ENCODE measurements at regions not wholly inside any gene's neighbourhood (a gene's known extent, or its start where the extent isn't known, plus 50 kb on each side); places are given as distances from the start of the nearest gene placed in this dataset.

DNA sequence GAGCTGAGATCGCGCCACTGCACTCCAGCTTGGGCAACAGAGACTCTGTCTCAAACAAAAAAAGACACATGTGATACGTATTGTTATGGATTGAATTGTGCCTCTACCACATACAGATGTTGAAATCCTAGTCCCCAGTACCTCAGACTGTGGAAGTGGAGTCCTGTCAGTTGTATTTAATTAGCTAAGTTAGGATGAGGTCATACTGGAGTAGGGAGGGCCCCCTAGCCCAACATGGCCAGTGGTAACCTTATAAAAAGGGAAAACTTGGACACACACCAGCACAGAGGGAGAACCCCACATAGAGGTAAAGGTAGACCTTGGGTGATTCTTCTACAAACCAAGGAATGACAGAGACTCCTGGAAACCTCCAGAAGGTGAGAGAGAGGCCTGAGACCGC is 119.8 kb downstream of the GADD45G start:
- no peak for DNase-seq (ENCODE audit: low read depth)
- TF ChIP-seq, protein P1, sequence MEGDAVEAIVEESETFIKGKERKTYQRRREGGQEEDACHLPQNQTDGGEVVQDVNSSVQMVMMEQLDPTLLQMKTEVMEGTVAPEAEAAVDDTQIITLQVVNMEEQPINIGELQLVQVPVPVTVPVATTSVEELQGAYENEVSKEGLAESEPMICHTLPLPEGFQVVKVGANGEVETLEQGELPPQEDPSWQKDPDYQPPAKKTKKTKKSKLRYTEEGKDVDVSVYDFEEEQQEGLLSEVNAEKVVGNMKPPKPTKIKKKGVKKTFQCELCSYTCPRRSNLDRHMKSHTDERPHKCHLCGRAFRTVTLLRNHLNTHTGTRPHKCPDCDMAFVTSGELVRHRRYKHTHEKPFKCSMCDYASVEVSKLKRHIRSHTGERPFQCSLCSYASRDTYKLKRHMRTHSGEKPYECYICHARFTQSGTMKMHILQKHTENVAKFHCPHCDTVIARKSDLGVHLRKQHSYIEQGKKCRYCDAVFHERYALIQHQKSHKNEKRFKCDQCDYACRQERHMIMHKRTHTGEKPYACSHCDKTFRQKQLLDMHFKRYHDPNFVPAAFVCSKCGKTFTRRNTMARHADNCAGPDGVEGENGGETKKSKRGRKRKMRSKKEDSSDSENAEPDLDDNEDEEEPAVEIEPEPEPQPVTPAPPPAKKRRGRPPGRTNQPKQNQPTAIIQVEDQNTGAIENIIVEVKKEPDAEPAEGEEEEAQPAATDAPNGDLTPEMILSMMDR (IDR thresholded peaks at IDR 0.05; ENCODE audit: control insufficient read depth, extremely low read depth, insufficient read depth), result no peak
- H3K4me3 ChIP-seq (ENCODE audit: low read depth, low read length), result no peak overlapping the region

DNA sequence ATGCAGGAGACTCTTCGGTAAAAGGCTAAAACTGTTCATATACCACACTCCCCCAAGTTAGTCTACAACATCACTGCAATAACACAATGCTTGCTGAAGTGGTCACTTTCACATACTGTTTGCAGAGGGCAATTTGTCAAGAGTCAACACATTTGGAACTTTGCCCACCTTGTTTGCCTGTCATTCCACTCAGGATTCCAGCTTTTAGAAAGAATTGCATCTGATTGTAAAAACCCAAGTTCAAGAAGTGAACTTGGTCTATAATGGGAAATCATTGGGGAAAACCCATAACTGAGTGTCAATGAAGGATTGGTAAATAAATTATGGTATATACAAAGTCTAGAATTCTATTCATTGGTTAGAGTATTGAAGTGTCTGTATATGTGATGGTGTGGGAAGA is 120.5 kb downstream of the GADD45G start:
- DNase-seq (ENCODE audit: low read depth), result no peak
- TF ChIP-seq, protein P1 (IDR thresholded peaks at IDR 0.05; ENCODE audit: control insufficient read depth, extremely low read depth, insufficient read depth), result no peak
- no peak overlapping the region for H3K4me3 ChIP-seq (ENCODE audit: low read depth, low read length)

DNA sequence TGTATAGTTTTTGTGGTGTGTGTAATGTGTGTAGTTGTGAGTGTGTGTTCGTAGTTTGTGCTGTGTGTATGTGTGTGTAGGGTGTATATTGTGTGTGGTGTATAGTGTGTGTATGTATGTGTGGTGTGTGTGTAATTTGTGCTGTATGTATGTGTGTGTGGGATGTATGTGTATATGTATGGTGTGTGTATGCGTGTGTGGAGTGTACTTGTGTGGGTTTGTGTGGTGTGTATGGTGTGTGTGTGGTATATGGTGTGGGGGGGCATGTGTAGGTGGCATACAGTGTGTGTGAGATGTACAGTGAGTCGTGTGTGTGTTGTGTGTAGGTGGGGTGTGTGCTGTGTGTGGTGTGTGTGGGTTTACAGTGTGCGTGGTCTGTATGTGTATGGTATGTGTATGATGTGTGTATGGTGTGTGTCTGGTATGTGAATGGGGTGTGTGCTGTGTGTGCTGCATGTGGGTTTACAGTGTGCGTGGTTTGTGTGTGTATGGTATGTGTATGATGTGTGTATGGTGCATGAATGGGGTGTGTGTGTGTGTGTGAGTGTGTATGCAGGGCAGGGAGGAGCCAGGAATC is 125.2 kb downstream of the GADD45G start:
- TF ChIP-seq, protein P1 (IDR thresholded peaks at IDR 0.05; ENCODE audit: control insufficient read depth, extremely low read depth, insufficient read depth), result no peak
- DNase-seq (ENCODE audit: low read depth), result no peak
- H3K4me3 ChIP-seq (ENCODE audit: low read depth, low read length), result no peak overlapping the region

DNA sequence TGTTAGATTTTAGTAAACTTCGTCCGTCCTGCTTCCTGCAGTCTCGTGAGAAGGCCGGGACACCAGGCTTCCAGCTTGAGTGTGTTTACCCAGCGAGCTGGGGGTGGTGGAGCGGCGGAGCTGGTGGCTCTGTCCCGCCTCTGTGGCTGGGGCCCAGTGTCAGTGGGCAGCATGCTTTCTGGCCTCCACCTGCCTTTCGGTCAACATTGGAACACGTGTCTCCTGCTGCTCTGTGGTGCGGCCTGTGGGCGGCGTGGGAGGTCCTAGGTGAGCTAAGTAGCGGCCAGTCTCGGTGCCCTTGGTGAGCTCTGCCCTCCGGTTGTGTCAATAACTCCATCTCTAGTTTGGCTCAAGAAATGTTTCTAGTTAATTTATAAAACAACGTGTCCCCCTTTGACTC is 125.9 kb downstream of the GADD45G start:
- DNase-seq (ENCODE audit: low read depth), result no peak
- TF ChIP-seq, protein P1 (IDR thresholded peaks at IDR 0.05; ENCODE audit: control insufficient read depth, extremely low read depth, insufficient read depth), result no peak
- no peak overlapping the region for H3K4me3 ChIP-seq (ENCODE audit: low read depth, low read length)

DNA sequence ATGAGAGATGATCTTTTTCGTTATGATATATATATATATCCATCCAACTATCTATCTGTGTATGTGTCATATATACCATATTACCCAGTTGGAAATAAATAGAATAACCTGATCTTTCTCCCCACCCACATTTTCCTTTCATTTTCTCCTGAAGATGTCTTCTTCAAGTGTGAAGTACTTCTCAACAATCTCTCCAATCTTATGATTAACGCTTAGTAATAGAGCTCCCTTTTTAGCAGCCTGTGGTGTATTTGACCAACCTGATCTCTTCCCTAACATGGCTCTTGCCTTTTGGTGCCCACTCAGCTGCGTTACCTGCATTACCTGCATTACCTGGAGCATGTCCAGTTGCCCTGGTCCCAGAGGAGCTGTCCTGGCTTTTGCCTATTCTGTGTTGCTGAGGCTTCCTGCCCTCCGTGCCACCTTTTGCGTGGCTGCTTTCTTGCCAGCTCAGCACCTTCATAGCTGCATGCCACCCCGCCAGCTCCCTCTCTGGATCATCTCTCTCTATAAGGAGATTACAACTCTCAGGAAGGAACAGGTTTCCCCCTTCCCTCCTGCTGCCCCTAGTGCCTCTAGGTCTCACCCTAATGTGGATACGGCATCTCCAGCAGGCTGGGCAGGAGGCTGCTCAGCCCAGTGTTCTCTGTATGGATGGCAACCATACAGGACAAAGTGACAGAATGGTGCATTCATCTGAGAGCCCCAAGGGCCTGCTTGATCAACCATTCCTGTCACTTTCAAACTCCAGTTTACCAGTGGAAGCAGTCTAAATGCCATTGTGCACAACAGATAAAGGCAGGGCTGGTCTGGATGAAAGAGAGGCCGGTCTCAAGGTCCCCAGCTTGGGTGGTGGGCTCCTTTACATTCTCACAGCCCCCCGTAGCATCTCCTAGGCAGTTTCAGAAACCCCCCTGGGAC is 126.7 kb downstream of the GADD45G start:
- DNase-seq (ENCODE audit: low read depth), result no peak
- H3K4me3 ChIP-seq (ENCODE audit: low read depth, low read length), result no peak overlapping the region
- TF ChIP-seq, protein P1 (IDR thresholded peaks at IDR 0.05; ENCODE audit: control insufficient read depth, extremely low read depth, insufficient read depth), result no peak

DNA sequence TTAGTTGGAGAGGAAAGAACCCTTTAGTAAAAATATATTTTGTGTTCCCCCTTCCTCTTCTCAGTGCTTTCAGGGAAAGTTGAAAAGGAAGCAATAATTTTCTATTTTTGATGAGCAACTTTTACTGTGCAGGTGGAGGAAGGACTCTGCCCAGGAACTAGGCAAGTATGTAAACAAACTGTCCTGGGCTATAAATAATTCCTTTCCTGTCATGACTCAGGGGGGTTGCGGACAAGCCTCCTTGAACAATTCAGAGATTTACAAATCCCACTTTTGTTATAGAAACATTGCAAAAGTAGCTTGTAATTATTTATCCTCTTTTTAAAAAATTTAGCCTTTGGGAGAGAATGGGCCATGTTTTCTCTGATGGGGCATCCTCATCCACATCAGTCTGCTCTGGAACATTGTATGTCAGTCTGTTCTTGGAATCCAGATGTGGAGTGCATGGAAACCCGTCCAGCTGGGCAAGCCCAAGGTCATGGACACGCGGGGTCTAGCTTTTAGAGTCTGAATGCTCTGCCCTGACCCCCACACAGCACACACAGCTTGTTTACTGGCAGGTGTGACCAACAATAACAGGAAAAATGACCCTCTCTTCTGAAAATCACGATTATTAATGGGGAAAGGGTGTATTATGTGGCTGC is 127.6 kb downstream of the GADD45G start:
- no peak overlapping the region for H3K4me3 ChIP-seq (ENCODE audit: low read depth, low read length)
- DNase-seq (ENCODE audit: low read depth), result no peak
- TF ChIP-seq, protein P1 (IDR thresholded peaks at IDR 0.05; ENCODE audit: control insufficient read depth, extremely low read depth, insufficient read depth), result no peak
